CD4-positive, alpha-beta T cell treated with Interleukin-4 for 4 hours (primary cell): ENCODE measurements at regions not wholly inside any gene's neighbourhood (a gene's known extent, or its start where the extent isn't known, plus 50 kb on each side); places are given as distances from the start of the nearest gene placed in this dataset.

Experiments used
- DNase-seq: peaks from one replicate; pipeline ENCODE4 v3.0.0-alpha.2; 2020

GRCh38 chrX:57848857-57849256, 61.4 kb downstream of the ZXDA start:
- DNase-seq = no peak

GRCh38 chrX:57822818-57823217, 87.4 kb downstream of the ZXDA start:
- DNase-seq = no peak

GRCh38 chrX:57822398-57822797, 87.9 kb downstream of the ZXDA start:
- DNase-seq = no peak

GRCh38 chrX:57821703-57822387, 88.4 kb downstream of the ZXDA start:
- peak; percentile 51 for DNase-seq

GRCh38 chrX:57817302-57817701, 93.0 kb downstream of the ZXDA start:
- DNase-seq = no peak

- no peak for DNase-seq
Observed at GRCh38 chrX:57772637-57773036, 92.6 kb upstream of the NLRP2B start.

- no peak for DNase-seq
Observed at GRCh38 chrX:57771689-57772088, 91.6 kb upstream of the NLRP2B start.

GRCh38 chrX:57752866-57753265, 72.8 kb upstream of the NLRP2B start:
- no peak for DNase-seq

- DNase-seq = no peak
Observed at GRCh38 chrX:57741107-57741506, 61.0 kb upstream of the NLRP2B start.

- DNase-seq = no peak
Observed at GRCh38 chrX:57737881-57738280, 57.8 kb upstream of the NLRP2B start.
